ENCODE measurements at regions not wholly inside any gene's neighbourhood (a gene's known extent, or its start where the extent isn't known, plus 50 kb on each side); places are given as distances from the start of the nearest gene placed in this dataset.

GRCh38 chr13:105948143-105948542 is 587.3 kb downstream of the EFNB2 start:
- H3K4me1 Mint-ChIP-seq = peaks cover 9% of the 10 kb centered on the region
- DNase-seq (ENCODE audit: low spot score) (peak; percentile 20), ATAC-seq (no peak)
- H3K36me3 ChIP-seq (ENCODE audit: insufficient read depth) = no peaks in the 10 kb centered on the region
- no peak overlapping the region for H3K4me2 ChIP-seq
- peaks cover 11% of the 10 kb centered on the region for H3K9me3 Mint-ChIP-seq
- no peaks in the 10 kb centered on the region for H3K27me3 ChIP-seq (ENCODE audit: insufficient read depth)
- H3K4me1 ChIP-seq (ENCODE audit: insufficient read depth) = peaks cover 3% of the 10 kb centered on the region; the same call in 1 of the 2 replicates
- H4K20me1 ChIP-seq (replicated peaks; ENCODE audit: insufficient read depth) = no peaks in the 10 kb centered on the region
- no peak overlapping the region for H3K4me3 ChIP-seq
- H3K27ac Mint-ChIP-seq = no peak overlapping the region
- peaks cover 10% of the 10 kb centered on the region; the same call in 1 of the 2 replicates for H3K9me2 ChIP-seq (ENCODE audit: insufficient read depth)
- H3K79me2 ChIP-seq (replicated peaks; ENCODE audit: insufficient read depth) = no peaks in the 10 kb centered on the region
- H3K27me3 Mint-ChIP-seq (ENCODE audit: insufficient read depth, low read depth, poor library complexity) = peaks cover 2% of the 10 kb centered on the region
- TF ChIP-seq POLR2AphosphoS5 (IDR thresholded peaks at IDR 0.05; ENCODE audit: low read depth) = no peak
- no peak for TF ChIP-seq REST (IDR thresholded peaks at IDR 0.05; ENCODE audit: unreplicated experiment)
- no peak for TF ChIP-seq EZH2 (IDR thresholded peaks at IDR 0.05; ENCODE audit: low read depth, unreplicated experiment)
- no peak for TF ChIP-seq JUNB (IDR thresholded peaks at IDR 0.05; ENCODE audit: unreplicated experiment)
- TF ChIP-seq ZNF331 (CRISPR knock-in tag; IDR thresholded peaks at IDR 0.05; ENCODE audit: low read depth) = no peak
- TF ChIP-seq ZNF462 (CRISPR knock-in tag; IDR thresholded peaks at IDR 0.05) = no peak
- no peak for TF ChIP-seq CTCF (conservative IDR thresholded peaks at IDR 0.05; ENCODE audit: low read depth in 2 of 2)
- TF ChIP-seq NANOG (IDR thresholded peaks at IDR 0.05; ENCODE audit: borderline replicate concordance) = no peak
- TF ChIP-seq CREB1 (CRISPR knock-in tag; IDR thresholded peaks at IDR 0.05; ENCODE audit: low read depth) = no peak
- TF ChIP-seq ETS1 (IDR thresholded peaks at IDR 0.05) = no peak
- TF ChIP-seq ZNF114 (CRISPR knock-in tag; IDR thresholded peaks at IDR 0.05) = no peak
- no peak for TF ChIP-seq STAT1 (IDR thresholded peaks at IDR 0.05; ENCODE audit: unreplicated experiment)
- TF ChIP-seq EZH2phosphoT487 (IDR thresholded peaks at IDR 0.05; ENCODE audit: unreplicated experiment) = no peak
- H2AFZ ChIP-seq = no peak overlapping the region
- H3K4me3 Mint-ChIP-seq = no peak overlapping the region; the same call in 2 of the 3 replicates
- H3K36me3 Mint-ChIP-seq (ENCODE audit: low read depth) = peaks cover 8% of the 10 kb centered on the region; the same call in 2 of the 3 replicates
- no peaks in the 10 kb centered on the region for H3F3A ChIP-seq (replicated peaks; ENCODE audit: low read depth)
- H3K27ac ChIP-seq (ENCODE audit: low read depth) = no peak overlapping the region

Measured in GM23338 (cell line).